GM23338 (cell line): ENCODE measurements at regions not wholly inside any gene's neighbourhood (a gene's known extent, or its start where the extent isn't known, plus 50 kb on each side); places are given as distances from the start of the nearest gene placed in this dataset.

Experiments used
- ATAC-seq: fragments of 200-7000 bp; cut with Tn5 transposase; 3 replicates; pipeline ENCODE4 v1.9.1; 2020
- DNase-seq: peaks from one replicate; pipeline ENCODE4 v3.0.0-alpha.2; 2015; ENCODE audit warnings: low spot score
- H2AFZ ChIP-seq: fragments of 200-600 bp; sonication (generic); 2 replicates; pipeline ENCODE4 v1.8.0; 2016; ENCODE audit warnings: antibody characterized with exemption, mild to moderate bottlenecking, moderate library complexity
- H3F3A ChIP-seq: fragments of 200-600 bp; sonication (generic); replicated peaks from 2 replicates; pipeline ENCODE4 v1.8.0; 2017; ENCODE audit warnings: antibody characterized with exemption, mixed run types, low read depth
- H3K27ac ChIP-seq: fragments of 200-600 bp; sonication (generic); 2 replicates; pipeline ENCODE4 v1.6.1; 2016; ENCODE audit warnings: low read depth
- H3K27me3 ChIP-seq: fragments of 200-600 bp; sonication (generic); 2 replicates; pipeline ENCODE4 v1.8.0; 2016; ENCODE audit warnings: mild to moderate bottlenecking, mixed run types, moderate library complexity; ENCODE audit not compliant: insufficient read depth
- H3K36me3 ChIP-seq: fragments of 200-600 bp; sonication (generic); 2 replicates; pipeline ENCODE4 v1.8.0; 2016; ENCODE audit warnings: mild to moderate bottlenecking; ENCODE audit not compliant: insufficient read depth
- H3K4me1 ChIP-seq: fragments of 200-600 bp; sonication (generic); 2 replicates; pipeline ENCODE4 v1.8.0; 2016; ENCODE audit warnings: mild to moderate bottlenecking, moderate library complexity; ENCODE audit not compliant: insufficient read depth
- H3K4me2 ChIP-seq: fragments of 200-600 bp; sonication (generic); 2 replicates; pipeline ENCODE4 v1.7.1; 2017; ENCODE audit warnings: mixed run types
- H3K4me3 ChIP-seq: fragments of 200-600 bp; sonication (generic); 2 replicates; pipeline ENCODE4 v1.6.1; 2016; ENCODE audit warnings: mixed run types
- H3K79me2 ChIP-seq: fragments of 200-600 bp; sonication (generic); replicated peaks from 2 replicates; pipeline ENCODE4 v1.8.0; 2017; ENCODE audit warnings: mild to moderate bottlenecking; ENCODE audit not compliant: insufficient read depth
- H3K9me2 ChIP-seq: fragments of 200-600 bp; sonication (generic); 2 replicates; pipeline ENCODE4 v1.8.0; 2017; ENCODE audit not compliant: insufficient read depth
- H4K20me1 ChIP-seq: fragments of 200-600 bp; sonication (generic); replicated peaks from 2 replicates; pipeline ENCODE4 v1.8.0; 2017; ENCODE audit warnings: mild to moderate bottlenecking; ENCODE audit not compliant: insufficient read depth
- H3K27ac Mint-ChIP-seq: 2 replicates; pipeline ENCODE4 v1.8.0; 2020; ENCODE audit warnings: inconsistent platforms, mild to moderate bottlenecking, moderate library complexity, mixed read lengths
- H3K27me3 Mint-ChIP-seq: 3 replicates; pipeline ENCODE4 v1.8.0; 2022; ENCODE audit warnings: low read depth, mild to moderate bottlenecking, moderate library complexity, mixed read lengths, inconsistent platforms; ENCODE audit not compliant: insufficient read depth, poor library complexity
- H3K36me3 Mint-ChIP-seq: 3 replicates; pipeline ENCODE4 v1.8.0; 2021; ENCODE audit warnings: low read depth, mild to moderate bottlenecking, inconsistent platforms, moderate library complexity, mixed read lengths
- H3K4me1 Mint-ChIP-seq: 3 replicates; pipeline ENCODE4 v1.8.0; 2020; ENCODE audit warnings: mild to moderate bottlenecking, inconsistent platforms, mixed read lengths
- H3K4me3 Mint-ChIP-seq: 3 replicates; pipeline ENCODE4 v1.8.0; 2021; ENCODE audit warnings: moderate library complexity, mild to moderate bottlenecking, inconsistent platforms, mixed read lengths
- H3K9me3 Mint-ChIP-seq: 3 replicates; pipeline ENCODE4 v1.8.0; 2020; ENCODE audit warnings: moderate library complexity, mild to moderate bottlenecking, inconsistent platforms, mixed read lengths
- CREB1 ChIP-seq: fragments of 250-450 bp; sonication (Bioruptor Pico); IDR thresholded peaks from 2 replicates; pipeline ENCODE4 v1.5.0; 2020; ENCODE audit warnings: low read depth, mild to moderate bottlenecking, moderate library complexity
- CTCF ChIP-seq, 2 experiments: fragments of 200-600 bp in 1 of 2; sonication (generic) in 1 of 2; conservative IDR thresholded peaks; 2 replicates each; pipeline versions ENCODE4 v1.5.1 to v1.6.1; 2016 to 2017; ENCODE audit warnings: antibody characterized with exemption in 2 of 2, low read depth in 2 of 2, mild to moderate bottlenecking in 2 of 2, moderate library complexity in 1 of 2
- ETS1 ChIP-seq: IDR thresholded peaks from 2 replicates; pipeline ENCODE4 v1.6.1; 2016; ENCODE audit warnings: antibody characterized with exemption
- EZH2 ChIP-seq: fragments of 200-600 bp; sonication (generic); IDR thresholded peaks from one replicate; pipeline ENCODE4 v1.8.0; 2017; ENCODE audit warnings: antibody characterized with exemption, mild to moderate bottlenecking, low read depth; ENCODE audit not compliant: unreplicated experiment
- EZH2phosphoT487 ChIP-seq: fragments of 200-600 bp; sonication (generic); IDR thresholded peaks from one replicate; pipeline ENCODE4 v1.8.1; 2018; ENCODE audit warnings: antibody characterized with exemption; ENCODE audit not compliant: unreplicated experiment
- JUNB ChIP-seq: IDR thresholded peaks from one replicate; pipeline ENCODE4 v1.6.1; 2016; ENCODE audit warnings: antibody characterized with exemption; ENCODE audit not compliant: unreplicated experiment
- NANOG ChIP-seq: IDR thresholded peaks from 2 replicates; pipeline ENCODE4 v1.6.1; 2016; ENCODE audit warnings: antibody characterized with exemption, borderline replicate concordance
- POLR2AphosphoS5 ChIP-seq: IDR thresholded peaks from 2 replicates; pipeline ENCODE4 v1.6.1; 2016; ENCODE audit warnings: antibody characterized with exemption, low read depth
- REST ChIP-seq: IDR thresholded peaks from one replicate; pipeline ENCODE4 v1.6.1; 2018; ENCODE audit warnings: antibody characterized with exemption; ENCODE audit not compliant: unreplicated experiment
- STAT1 ChIP-seq: IDR thresholded peaks from one replicate; pipeline ENCODE4 v1.6.1; 2016; ENCODE audit warnings: antibody characterized with exemption; ENCODE audit not compliant: unreplicated experiment
- ZNF114 ChIP-seq: fragments of 250-450 bp; sonication (Bioruptor Pico); IDR thresholded peaks from 2 replicates; pipeline ENCODE4 v1.5.0; 2020; ENCODE audit warnings: mild to moderate bottlenecking, moderate library complexity
- ZNF331 ChIP-seq: fragments of 250-450 bp; sonication (Bioruptor Pico); IDR thresholded peaks from 2 replicates; pipeline ENCODE4 v1.5.0; 2020; ENCODE audit warnings: low read depth, mild to moderate bottlenecking, moderate library complexity
- ZNF462 ChIP-seq: fragments of 250-450 bp; sonication (Bioruptor Pico); IDR thresholded peaks from 2 replicates; pipeline ENCODE4 v1.5.0; 2020; ENCODE audit warnings: mild to moderate bottlenecking, moderate library complexity

- no peaks in the 10 kb centered on the region for H3K36me3 ChIP-seq
- peaks cover 22% of the 10 kb centered on the region for H3K4me1 Mint-ChIP-seq
- no peak for TF ChIP-seq POLR2AphosphoS5
- TF ChIP-seq ZNF331 (CRISPR knock-in tag): no peak
- no peak for TF ChIP-seq EZH2phosphoT487
- TF ChIP-seq CREB1: no peak
- no peak for TF ChIP-seq NANOG
- no peak for TF ChIP-seq ZNF114 (CRISPR knock-in tag)
- TF ChIP-seq REST: no peak
- no peak for TF ChIP-seq STAT1
- TF ChIP-seq JUNB: no peak
- no peak for TF ChIP-seq CTCF (conservative IDR thresholded peaks at IDR 0.05; ENCODE audit: low read depth in 2 of 2)
- TF ChIP-seq EZH2: no peak
- TF ChIP-seq ETS1: no peak
- no peak for TF ChIP-seq ZNF462 (CRISPR knock-in tag)
- H3K36me3 Mint-ChIP-seq: no peaks in the 10 kb centered on the region
- peaks cover 3% of the 10 kb centered on the region for H3K27me3 Mint-ChIP-seq
- no peaks in the 10 kb centered on the region for H3K27me3 ChIP-seq
- no peak for ATAC-seq
- peaks cover 8% of the 10 kb centered on the region; the same call in 1 of the 2 replicates for H3K9me2 ChIP-seq
- H3K4me2 ChIP-seq: no peak overlapping the region
- no peak overlapping the region for H2AFZ ChIP-seq
- H3K79me2 ChIP-seq: no peaks in the 10 kb centered on the region
- H3K27ac Mint-ChIP-seq: no peak overlapping the region
- no peak overlapping the region for H3K27ac ChIP-seq
- H3K4me3 Mint-ChIP-seq: no peak overlapping the region
- DNase-seq: no peak
- no peaks in the 10 kb centered on the region for H3F3A ChIP-seq
- no peaks in the 10 kb centered on the region for H3K9me3 Mint-ChIP-seq
- H3K4me3 ChIP-seq: no peak overlapping the region
- no peaks in the 10 kb centered on the region for H4K20me1 ChIP-seq
- peaks cover 24% of the 10 kb centered on the region for H3K4me1 ChIP-seq
These were observed 514.2 kb downstream of the RPS24 start for GRCh38 chr10:78547905-78548304.
